GM12878 (cell line): ENCODE measurements at regions not wholly inside any gene's neighbourhood (a gene's known extent, or its start where the extent isn't known, plus 50 kb on each side); places are given as distances from the start of the nearest gene placed in this dataset.

Experiments used
- ATAC-seq: fragments of 200-7000 bp; cut with Tn5 transposase; 3 replicates; pipeline ENCODE4 v1.9.1; 2020; ENCODE audit warnings: mild to moderate bottlenecking, moderate library complexity
- BruUV-seq: library from RNA; stranded (reverse); fragments of 400-500 nt; replicated peaks from 2 replicates; lab custom pipeline; 2021; lab: Mats Ljungman, UMichigan
- CTCF ChIA-PET: fragments of 300-600 bp; sonication (Branson Sonifier 250); formaldehyde crosslinking; extraction: SDS; loops from one replicate; lab custom pipeline; 2021; ENCODE audit warnings: inconsistent platforms; lab: Yijun Ruan, JAX
- POLR2A ChIA-PET: fragments of 350-600 bp; formaldehyde crosslinking; extraction: SDS; loops from one replicate; lab custom pipeline; 2021; ENCODE audit warnings: inconsistent platforms; lab: Charles Lee
- RAD21 ChIA-PET: fragments of 300-600 bp; sonication (Branson Sonifier 250); formaldehyde crosslinking; loops from one replicate; lab custom pipeline; 2023; ENCODE audit warnings: antibody characterized with exemption; ENCODE audit not compliant: unreplicated experiment; lab: Charles Lee
- SMC1A ChIA-PET: fragments of 300-600 bp; sonication (Branson Sonifier 250); formaldehyde crosslinking; loops from one replicate; lab custom pipeline; 2023; ENCODE audit not compliant: unreplicated experiment, uncharacterized antibody; lab: Charles Lee
- DNase-seq: peaks from one replicate; pipeline ENCODE4 v3.0.0-alpha.2; 2011; ENCODE audit warnings: low read depth, low spot score
- FAIRE-seq: peaks from 3 replicates; lab custom pipeline; 2011; peaks lifted over from hg19 to GRCh38; lab: Jason Lieb, UNC
- H2AFZ ChIP-seq: 2 replicates; pipeline ENCODE4 v1.6.0; 2011; ENCODE audit warnings: low read depth, low read length, control low read depth; ENCODE audit not compliant: control insufficient read depth
- H3K27ac ChIP-seq: 2 replicates; pipeline ENCODE4 v1.5.1; 2011; ENCODE audit warnings: control low read depth; ENCODE audit not compliant: control insufficient read depth, insufficient read depth
- H3K27me3 ChIP-seq, 2 experiments: replicated peaks in 1 of 2; 2 replicates each; pipeline versions ENCODE4 v1.6.0 to v1.6.1; 2011; ENCODE audit warnings: low read length in 1 of 2; ENCODE audit not compliant: control insufficient read depth in 2 of 2, insufficient read depth in 2 of 2
- H3K36me3 ChIP-seq, 2 experiments: 2 replicates each; pipeline ENCODE4 v1.5.1; 2011; ENCODE audit warnings: low read length in 1 of 2; ENCODE audit not compliant: control insufficient read depth in 2 of 2, insufficient read depth in 2 of 2
- H3K4me1 ChIP-seq: 2 replicates; pipeline ENCODE4 v1.6.1; 2011; ENCODE audit warnings: mild to moderate bottlenecking, low read length, moderate library complexity, mixed read lengths; ENCODE audit not compliant: control insufficient read depth, insufficient read depth
- H3K4me2 ChIP-seq: 2 replicates; pipeline ENCODE4 v1.6.0; 2011; ENCODE audit warnings: control low read depth; ENCODE audit not compliant: control insufficient read depth, insufficient read depth
- H3K4me3 ChIP-seq: fragments of 200-600 bp; sonication (generic); 2 replicates; pipeline ENCODE4 v1.5.1; 2016
- H3K79me2 ChIP-seq: 2 replicates; pipeline ENCODE4 v1.6.0; 2011; ENCODE audit warnings: low read length; ENCODE audit not compliant: control insufficient read depth, insufficient read depth
- H3K9ac ChIP-seq: 2 replicates; pipeline ENCODE4 v1.8.0; 2011; ENCODE audit warnings: low read length, control low read depth, mixed read lengths; ENCODE audit not compliant: control insufficient read depth, insufficient read depth
- H3K9me3 ChIP-seq: replicated peaks from 3 replicates; pipeline ENCODE4 v1.5.1; 2011; ENCODE audit warnings: mild to moderate bottlenecking, low read length; ENCODE audit not compliant: control insufficient read depth, insufficient read depth
- H4K20me1 ChIP-seq: 2 replicates; pipeline ENCODE4 v1.6.0; 2011; ENCODE audit not compliant: control insufficient read depth, insufficient read depth
- CHD4 ChIP-seq: fragments of 200-600 bp; sonication (generic); IDR thresholded peaks from 2 replicates; pipeline ENCODE4 v1.6.1; 2016; ENCODE audit warnings: mild to moderate bottlenecking
- E4F1 ChIP-seq: fragments of 450-650 bp; IDR thresholded peaks from 2 replicates; pipeline ENCODE4 v1.6.1; 2018; ENCODE audit warnings: borderline replicate concordance, mild to moderate bottlenecking; ENCODE audit not compliant: partially characterized antibody
- IKZF1 ChIP-seq: fragments of 450-650 bp; conservative IDR thresholded peaks from 2 replicates; pipeline ENCODE4 v1.6.1; 2017; ENCODE audit warnings: antibody characterized with exemption, mild to moderate bottlenecking
- IKZF2 ChIP-seq, 2 experiments: fragments of 450-650 bp; IDR thresholded peaks; 2 replicates each; pipeline ENCODE4 v1.6.1; 2017; ENCODE audit warnings: mild to moderate bottlenecking in 2 of 2, moderate library complexity in 2 of 2
- MXI1 ChIP-seq: fragments of 150-350 bp; IDR thresholded peaks from 2 replicates; pipeline ENCODE4 v1.6.1; 2011; ENCODE audit warnings: low read depth, mild to moderate bottlenecking, inconsistent platforms, low read length, improper control_type of control experiment
- NFXL1 ChIP-seq: fragments of 450-650 bp; IDR thresholded peaks from 2 replicates; pipeline ENCODE4 v1.6.1; 2017; ENCODE audit warnings: antibody characterized with exemption, mild to moderate bottlenecking, borderline replicate concordance
- NR2F1 ChIP-seq: fragments of 450-650 bp; conservative IDR thresholded peaks from 2 replicates; pipeline ENCODE4 v1.6.1; 2017; ENCODE audit warnings: mild to moderate bottlenecking
- RCOR1 ChIP-seq: conservative IDR thresholded peaks from 2 replicates; pipeline ENCODE4 v1.6.1; 2012; ENCODE audit warnings: low read depth, low read length, improper control_type of control experiment
- STAT3 ChIP-seq: IDR thresholded peaks from 2 replicates; pipeline ENCODE4 v1.6.1; 2011; ENCODE audit warnings: low read depth, low read length, improper control_type of control experiment
- TCF7 ChIP-seq: IDR thresholded peaks from 2 replicates; pipeline ENCODE4 v1.6.1; 2014; ENCODE audit warnings: antibody characterized with exemption, borderline replicate concordance
- WRNIP1 ChIP-seq: IDR thresholded peaks from 2 replicates; pipeline ENCODE4 v1.6.1; 2011; ENCODE audit warnings: low read depth, low read length, improper control_type of control experiment, borderline replicate concordance
- ZNF24 ChIP-seq: fragments of 450-650 bp; IDR thresholded peaks from 2 replicates; pipeline ENCODE4 v1.6.1; 2017; ENCODE audit warnings: antibody characterized with exemption, mild to moderate bottlenecking
- ZNF687 ChIP-seq: fragments of 450-650 bp; IDR thresholded peaks from 2 replicates; pipeline ENCODE4 v1.6.1; 2017; ENCODE audit warnings: mild to moderate bottlenecking, moderate library complexity
- WGBS: methylation state at CpG from one replicate; pipeline ENCODE4 v1.1.6; 2016; ENCODE audit warnings: low lambda C conversion rate; ENCODE audit not compliant: insufficient replicate concordance, insufficient coverage; ENCODE audit errors: missing lambda C conversion rate; 5-methylcytosine and 5-hydroxymethylcytosine counted together
- in situ Hi-C: fragments of 300-500 bp; cut with MboI; formaldehyde crosslinking; loops from 9 replicates; pipeline ENCODE4 v1.14.3; 2018; ENCODE audit warnings: mixed read lengths
- intact Hi-C: fragments of 100-400 bp; cut with micrococcal nuclease; formaldehyde crosslinking; loops from one replicate; pipeline ENCODE4 v1.14.2; 2022; ENCODE audit not compliant: unreplicated experiment
- TF ChIP-seq, protein P1 (sequence below): fragments of 450-650 bp; formaldehyde crosslinking; IDR thresholded peaks from 2 replicates; pipeline ENCODE4 v1.4.0; 2022; ENCODE audit warnings: mild to moderate bottlenecking, moderate library complexity
- TF ChIP-seq, protein P2 (sequence below): fragments of 450-650 bp; IDR thresholded peaks from 2 replicates; pipeline ENCODE4 v1.6.1; 2016; ENCODE audit warnings: mild to moderate bottlenecking

DNA sequence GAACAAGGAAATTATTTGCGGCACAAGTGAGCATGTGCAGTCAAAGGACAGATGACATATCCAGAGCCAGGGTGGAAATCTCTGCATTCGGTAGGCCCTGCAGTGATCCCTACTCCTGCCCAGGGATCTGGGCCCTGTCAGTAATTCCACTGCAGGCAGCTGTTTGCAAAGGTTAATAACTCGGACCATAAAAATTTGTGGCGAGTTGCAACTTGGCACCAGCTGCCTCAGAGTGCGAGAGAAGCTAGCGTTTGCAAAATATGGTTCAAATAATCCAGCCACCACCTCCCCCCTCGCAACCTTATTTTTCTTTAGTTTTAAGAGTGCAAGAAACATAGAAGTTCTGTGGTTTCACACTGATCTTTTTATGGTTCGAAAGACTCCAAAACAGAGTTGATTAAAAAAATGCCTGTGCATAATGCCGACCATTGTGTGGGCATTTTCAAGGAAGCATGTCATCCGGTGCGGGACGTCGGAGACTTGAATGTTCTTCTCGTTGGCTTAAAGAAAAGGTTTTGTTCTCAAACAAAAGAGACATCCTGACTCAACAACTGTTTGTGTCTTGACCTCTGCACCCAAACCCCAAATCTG is 224.5 kb downstream of the BCL11B start:
- no peak for DNase-seq
- H4K20me1 ChIP-seq = no peaks in the 10 kb centered on the region
- WGBS = 58% methylated on average over 14 of the region's 14 CpGs
- intact Hi-C loops = no loop called here
- no peak overlapping the region for H3K4me3 ChIP-seq
- no peak overlapping the region for H3K4me2 ChIP-seq
- H3K36me3 ChIP-seq = no peaks in the 10 kb centered on the region
- ATAC-seq = no peak
- in situ Hi-C loops = no loop called here
- ChIA-PET POLR2A (no interaction called here), RAD21 (no interaction called here), CTCF (no interaction called here), SMC1A (no interaction called here)
- FAIRE-seq = no peak
- no peaks in the 10 kb centered on the region for H3K9me3 ChIP-seq
- no peaks in the 10 kb centered on the region for H3K79me2 ChIP-seq
- no peaks in the 10 kb centered on the region for H3K27me3 ChIP-seq
- no peak overlapping the region for H3K9ac ChIP-seq
- BruUV-seq = no TSS peak
- H3K4me1 ChIP-seq = no peaks in the 10 kb centered on the region
- H2AFZ ChIP-seq = no peak overlapping the region
- H3K27ac ChIP-seq = no peak overlapping the region
- TF ChIP-seq E4F1 (no peak), NFXL1 (no peak), MXI1 (no peak), TCF7 (no peak), NR2F1 (no peak), WRNIP1 (no peak), ZNF687 (no peak), IKZF2 (IDR thresholded peaks at IDR 0.05) (no peak), STAT3 (no peak), IKZF1 (no peak), RCOR1 (no peak), ZNF24 (no peak), CHD4 (no peak)
- TF ChIP-seq, protein P1, sequence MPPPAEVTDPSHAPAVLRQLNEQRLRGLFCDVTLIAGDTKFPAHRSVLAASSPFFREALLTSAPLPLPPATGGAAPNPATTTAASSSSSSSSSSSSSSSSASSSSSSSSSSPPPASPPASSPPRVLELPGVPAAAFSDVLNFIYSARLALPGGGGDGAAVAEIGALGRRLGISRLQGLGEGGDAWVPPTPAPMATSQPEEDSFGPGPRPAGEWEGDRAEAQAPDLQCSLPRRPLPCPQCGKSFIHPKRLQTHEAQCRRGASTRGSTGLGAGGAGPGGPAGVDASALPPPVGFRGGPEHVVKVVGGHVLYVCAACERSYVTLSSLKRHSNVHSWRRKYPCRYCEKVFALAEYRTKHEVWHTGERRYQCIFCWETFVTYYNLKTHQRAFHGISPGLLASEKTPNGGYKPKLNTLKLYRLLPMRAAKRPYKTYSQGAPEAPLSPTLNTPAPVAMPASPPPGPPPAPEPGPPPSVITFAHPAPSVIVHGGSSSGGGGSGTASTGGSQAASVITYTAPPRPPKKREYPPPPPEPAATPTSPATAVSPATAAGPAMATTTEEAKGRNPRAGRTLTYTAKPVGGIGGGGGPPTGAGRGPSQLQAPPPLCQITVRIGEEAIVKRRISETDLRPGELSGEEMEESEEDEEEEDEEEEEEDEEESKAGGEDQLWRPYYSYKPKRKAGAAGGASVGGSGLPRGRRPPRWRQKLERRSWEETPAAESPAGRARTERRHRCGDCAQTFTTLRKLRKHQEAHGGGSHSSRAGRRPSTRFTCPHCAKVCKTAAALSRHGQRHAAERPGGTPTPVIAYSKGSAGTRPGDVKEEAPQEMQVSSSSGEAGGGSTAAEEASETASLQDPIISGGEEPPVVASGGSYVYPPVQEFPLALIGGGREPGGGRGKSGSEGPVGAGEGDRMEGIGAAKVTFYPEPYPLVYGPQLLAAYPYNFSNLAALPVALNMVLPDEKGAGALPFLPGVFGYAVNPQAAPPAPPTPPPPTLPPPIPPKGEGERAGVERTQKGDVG (CRISPR knock-in tag) = no peak
- TF ChIP-seq, protein P2, sequence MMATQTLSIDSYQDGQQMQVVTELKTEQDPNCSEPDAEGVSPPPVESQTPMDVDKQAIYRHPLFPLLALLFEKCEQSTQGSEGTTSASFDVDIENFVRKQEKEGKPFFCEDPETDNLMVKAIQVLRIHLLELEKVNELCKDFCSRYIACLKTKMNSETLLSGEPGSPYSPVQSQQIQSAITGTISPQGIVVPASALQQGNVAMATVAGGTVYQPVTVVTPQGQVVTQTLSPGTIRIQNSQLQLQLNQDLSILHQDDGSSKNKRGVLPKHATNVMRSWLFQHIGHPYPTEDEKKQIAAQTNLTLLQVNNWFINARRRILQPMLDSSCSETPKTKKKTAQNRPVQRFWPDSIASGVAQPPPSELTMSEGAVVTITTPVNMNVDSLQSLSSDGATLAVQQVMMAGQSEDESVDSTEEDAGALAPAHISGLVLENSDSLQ = no peak
